ENCODE measurements at regions not wholly inside any gene's neighbourhood (a gene's known extent, or its start where the extent isn't known, plus 50 kb on each side); places are given as distances from the start of the nearest gene placed in this dataset.

DNA sequence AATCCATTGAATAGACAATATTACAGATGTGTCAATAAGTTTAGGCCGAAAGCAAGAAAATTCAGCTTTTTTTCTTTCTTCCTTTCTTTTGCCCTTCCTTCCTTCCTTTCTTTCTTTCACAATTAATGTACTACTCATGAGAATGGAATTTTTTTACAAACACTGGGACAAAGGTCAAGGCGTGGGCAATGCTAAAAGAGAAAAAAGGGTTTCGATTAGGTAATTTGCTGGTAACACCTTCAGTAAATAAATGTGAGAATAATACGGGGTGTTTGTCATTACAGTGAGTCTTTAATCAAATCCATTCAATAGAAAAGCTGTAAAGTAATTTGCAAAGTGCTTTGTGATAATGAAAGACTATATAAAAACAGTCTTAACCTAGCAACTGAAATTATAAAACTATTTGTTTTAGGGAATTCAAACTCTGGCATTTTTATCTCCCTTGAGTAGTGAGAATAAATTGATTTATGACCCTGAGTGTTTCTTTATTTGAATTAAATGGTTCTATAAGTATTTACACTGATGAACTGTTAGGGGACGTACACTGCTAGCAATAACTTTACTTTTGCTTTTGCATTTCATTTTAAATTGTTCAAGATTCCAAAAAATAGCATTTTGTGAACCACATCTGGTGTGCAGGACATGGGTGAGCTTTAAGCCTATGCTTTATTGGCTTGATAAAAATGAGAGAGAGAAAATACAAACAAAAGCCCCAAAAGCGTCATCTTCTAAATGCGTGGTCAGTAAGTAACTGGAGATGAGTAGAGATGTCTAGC, 104.2 kb upstream of the THRB start:
- CTCF ChIA-PET: interaction anchor here (0.6 to 3.1 kb wide), 4 partner anchors 11 to 634 kb away, joined by 3 to 18 read pairs (median 4); no protein-coding TSS in a partner anchor
- peak; percentile 83 for DNase-seq (ENCODE audit: low read depth, low spot score)
- no peaks in the 10 kb centered on the region for H4K20me1 ChIP-seq (replicated peaks; ENCODE audit: control insufficient read depth, extremely low read depth, insufficient read depth, low read length)
- no TSS peak for BruUV-seq (replicated peaks)
- H3K9ac ChIP-seq (replicated peaks; ENCODE audit: extremely low read depth, insufficient read depth, low read length): no peak overlapping the region
- H3K4me3 ChIP-seq (replicated peaks in 1 of 3; ENCODE audit: insufficient read depth in 1 of 3, low read depth in 1 of 3, low read length in 3 of 3): peak overlapping the region in 1 of 3 experiments; percentile 28
- no peaks in the 10 kb centered on the region for H3K27me3 ChIP-seq (ENCODE audit: control insufficient read depth in 2 of 2, insufficient read depth in 2 of 2, low read length in 2 of 2)
- peak; percentile 66 for TF ChIP-seq JUN (IDR thresholded peaks at IDR 0.05; ENCODE audit: borderline replicate concordance, insufficient read depth, insufficient read length, low read depth)
- no peak for TF ChIP-seq POLR2A (IDR thresholded peaks at IDR 0.05; ENCODE audit: low read depth, low read length)
- intact Hi-C loops (cut with micrococcal nuclease) (loop anchor here (1.0 kb wide), 1 partner anchor 9 kb away; no protein-coding TSS in a partner anchor), dilution Hi-C loops (cut with MboI; ENCODE audit: extremely low pct_ligation_motif_present, low sequenced_read_pairs) (no loop called here)
- H3K27ac ChIP-seq (ENCODE audit: insufficient read depth, low read depth, low read length): peak overlapping the region; percentile 44
- H3K9me3 ChIP-seq (replicated peaks; ENCODE audit: control insufficient read depth, insufficient read depth, low read length): no peaks in the 10 kb centered on the region
- POLR2A ChIA-PET: no interaction called here
- H3K79me2 ChIP-seq (ENCODE audit: control insufficient read depth, insufficient read depth, low read length): no peaks in the 10 kb centered on the region
- H2AFZ ChIP-seq (ENCODE audit: low read depth, low read length): peak overlapping the region; percentile 2
- H3K4me2 ChIP-seq (ENCODE audit: insufficient read depth, low read length): peak overlapping the region; percentile 85
- FAIRE-seq: peak; percentile 66
- no peaks in the 10 kb centered on the region for H3K9me1 ChIP-seq (replicated peaks; ENCODE audit: control insufficient read depth, extremely low read depth, insufficient read depth, low read length)
- H3K4me1 ChIP-seq (ENCODE audit: control insufficient read depth, extremely low read depth, insufficient read depth, low read length): peaks cover 13% of the 10 kb centered on the region
- H3K36me3 ChIP-seq (ENCODE audit: control insufficient read depth in 2 of 2, extremely low read depth in 1 of 2, insufficient read depth in 2 of 2, low read length in 2 of 2): no peaks in the 10 kb centered on the region

DNA sequence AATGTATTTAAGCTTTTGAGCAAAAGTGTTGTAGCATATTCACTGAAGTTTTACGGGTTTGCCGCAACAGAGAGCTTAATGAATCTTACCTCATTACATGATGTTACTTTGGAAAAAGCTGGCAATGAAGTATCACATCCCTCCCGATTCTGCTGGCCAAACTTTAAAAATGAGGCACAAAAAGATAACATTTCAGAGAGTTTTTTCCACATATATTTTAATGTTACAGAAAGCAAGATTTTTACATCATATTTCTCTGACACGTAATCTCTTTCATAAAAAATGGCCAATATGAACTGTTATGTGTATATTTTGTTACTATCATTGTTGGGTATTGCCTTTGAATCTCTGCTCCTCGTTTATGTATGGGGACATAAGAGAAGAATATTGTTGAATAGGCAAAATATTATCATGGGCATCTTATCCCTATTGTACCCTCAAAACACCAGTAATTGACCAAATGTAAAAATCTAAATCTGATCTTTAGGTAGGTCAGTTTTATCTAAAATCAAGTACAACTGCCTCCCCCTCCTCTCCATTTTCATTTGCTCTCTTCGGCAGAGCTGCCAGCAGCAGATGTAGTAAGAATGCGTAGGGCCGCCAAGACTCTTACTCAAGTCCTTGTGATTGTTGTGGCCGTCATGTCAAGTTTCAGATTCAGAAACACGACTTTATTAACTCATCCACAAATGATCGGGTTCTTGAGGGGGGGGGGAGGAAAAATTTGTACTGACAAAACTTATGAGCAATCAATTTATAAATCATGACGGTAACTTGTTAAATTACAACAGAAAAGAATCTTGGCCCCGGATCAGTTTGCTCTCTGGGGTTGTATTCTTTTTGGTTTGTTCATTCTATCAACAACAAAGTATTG, 106.7 kb upstream of the THRB start:
- Histone ChIP-seq H3K4me1 (ENCODE audit: control insufficient read depth, extremely low read depth, insufficient read depth, low read length) (peaks cover 12% of the 10 kb centered on the region), H3K9me1 (replicated peaks; ENCODE audit: control insufficient read depth, extremely low read depth, insufficient read depth, low read length) (no peaks in the 10 kb centered on the region), H2AFZ (ENCODE audit: low read depth, low read length) (no peak overlapping the region), H3K9me3 (replicated peaks; ENCODE audit: control insufficient read depth, insufficient read depth, low read length) (no peaks in the 10 kb centered on the region), H3K9ac (replicated peaks; ENCODE audit: extremely low read depth, insufficient read depth, low read length) (no peak overlapping the region), H3K79me2 (ENCODE audit: control insufficient read depth, insufficient read depth, low read length) (no peaks in the 10 kb centered on the region), H4K20me1 (replicated peaks; ENCODE audit: control insufficient read depth, extremely low read depth, insufficient read depth, low read length) (no peaks in the 10 kb centered on the region), H3K27me3 (ENCODE audit: control insufficient read depth in 2 of 2, insufficient read depth in 2 of 2, low read length in 2 of 2) (no peaks in the 10 kb centered on the region), H3K36me3 (ENCODE audit: control insufficient read depth in 2 of 2, extremely low read depth in 1 of 2, insufficient read depth in 2 of 2, low read length in 2 of 2) (no peaks in the 10 kb centered on the region), H3K4me3 (replicated peaks in 1 of 3; ENCODE audit: insufficient read depth in 1 of 3, low read depth in 1 of 3, low read length in 3 of 3) (no peak overlapping the region), H3K27ac (ENCODE audit: insufficient read depth, low read depth, low read length) (no peak overlapping the region), H3K4me2 (ENCODE audit: insufficient read depth, low read length) (no peak overlapping the region)
- DNase-seq (ENCODE audit: low read depth, low spot score): no peak
- FAIRE-seq: no peak
- no TSS peak for BruUV-seq (replicated peaks)
- POLR2A ChIA-PET: no interaction called here
- dilution Hi-C loops (cut with MboI; ENCODE audit: extremely low pct_ligation_motif_present, low sequenced_read_pairs) (no loop called here), intact Hi-C loops (cut with micrococcal nuclease) (no loop called here)
- no peak for TF ChIP-seq MYC (IDR thresholded peaks at IDR 0.05; ENCODE audit: low read depth, low read length)
- no peak for TF ChIP-seq POLR2AphosphoS5 (IDR thresholded peaks at IDR 0.05; ENCODE audit: insufficient read depth, low read depth, low read length)
- no peak for TF ChIP-seq GATA2 (IDR thresholded peaks at IDR 0.05; ENCODE audit: insufficient read depth, insufficient read length, low read depth, low read length)
- TF ChIP-seq POLR2A (IDR thresholded peaks at IDR 0.05; ENCODE audit: low read depth, low read length): no peak
- no peak for TF ChIP-seq CTCF (IDR thresholded peaks at IDR 0.05; ENCODE audit: extremely low read depth in 1 of 2, insufficient read depth in 1 of 2, low read depth in 1 of 2, low read length in 2 of 2)
- no peak for TF ChIP-seq JUN (IDR thresholded peaks at IDR 0.05; ENCODE audit: borderline replicate concordance, insufficient read depth, insufficient read length, low read depth)
- TF ChIP-seq EZH2 (IDR thresholded peaks at IDR 0.05; ENCODE audit: borderline replicate concordance, low read depth, low read length, severe bottlenecking): no peak
- TF ChIP-seq, protein P1, sequence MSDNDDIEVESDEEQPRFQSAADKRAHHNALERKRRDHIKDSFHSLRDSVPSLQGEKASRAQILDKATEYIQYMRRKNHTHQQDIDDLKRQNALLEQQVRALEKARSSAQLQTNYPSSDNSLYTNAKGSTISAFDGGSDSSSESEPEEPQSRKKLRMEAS (IDR thresholded peaks at IDR 0.05; ENCODE audit: insufficient read depth, insufficient read length): no peak
- no peak for TF ChIP-seq FOS (IDR thresholded peaks at IDR 0.05; ENCODE audit: borderline replicate concordance, insufficient read depth, low read length)
- CTCF ChIA-PET: interaction anchor here (1.2 to 2.5 kb wide), 2 partner anchors 13 to 40 kb away, joined by 3 to 6 read pairs; no protein-coding TSS in a partner anchor

Data from endothelial cell of umbilical vein (primary cell).